ENCODE measurements at regions not wholly inside any gene's neighbourhood (a gene's known extent, or its start where the extent isn't known, plus 50 kb on each side); places are given as distances from the start of the nearest gene placed in this dataset.

DNA sequence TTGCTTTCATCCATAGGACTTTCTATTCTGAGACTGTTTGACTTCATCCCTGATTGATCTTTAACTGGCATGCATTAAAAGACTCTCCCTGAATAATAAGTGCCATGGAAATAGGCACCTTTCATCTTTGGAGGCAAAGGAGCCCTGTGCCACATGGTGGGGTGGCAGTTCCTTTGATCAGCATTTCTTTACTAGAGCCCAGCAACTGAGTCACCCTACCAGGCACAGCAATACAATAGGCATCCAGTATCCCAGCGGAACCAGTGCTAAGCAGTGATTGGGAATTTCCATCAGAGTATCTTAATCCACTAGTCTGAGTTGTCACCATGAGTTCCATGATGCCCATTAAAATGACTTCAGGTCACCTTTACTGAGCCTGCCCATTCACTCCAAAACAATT, 476.1 kb upstream of the MPDZ start:
- no peak for TF ChIP-seq FOXM1 (IDR thresholded peaks at IDR 0.05; ENCODE audit: borderline replicate concordance)
- no peak for TF ChIP-seq BHLHE40 (IDR thresholded peaks at IDR 0.05; ENCODE audit: borderline replicate concordance)
- TF ChIP-seq PKNOX1 (IDR thresholded peaks at IDR 0.05): no peak
- no peak for TF ChIP-seq L3MBTL2 (conservative IDR thresholded peaks at IDR 0.05)
- no peak for TF ChIP-seq SUZ12 (IDR thresholded peaks at IDR 0.05)
- TF ChIP-seq FOXK2 (IDR thresholded peaks at IDR 0.05): no peak
- TF ChIP-seq LEF1 (IDR thresholded peaks at IDR 0.05; ENCODE audit: borderline replicate concordance): no peak
- TF ChIP-seq SP1 (IDR thresholded peaks at IDR 0.05): no peak
- no peak for TF ChIP-seq HDGF (IDR thresholded peaks at IDR 0.05; ENCODE audit: borderline replicate concordance)
- TF ChIP-seq TARDBP (IDR thresholded peaks at IDR 0.05): no peak

All from HEK293T (cell line).